GM21528 (cell line): ENCODE measurements at regions not wholly inside any gene's neighbourhood (a gene's known extent, or its start where the extent isn't known, plus 50 kb on each side); places are given as distances from the start of the nearest gene placed in this dataset.
"Not testable (repeated sequence)": the region's sequence is repeated elsewhere in the genome, so short reads cannot be mapped to it uniquely, and the experiment has no call there.

Experiments
- ATAC-seq: cut with Tn5 transposase; IDR thresholded peaks from one replicate; pipeline ENCODE4 v1.9.1; 2021; ENCODE audit warnings: mild to moderate bottlenecking, moderate library complexity; ENCODE audit not compliant: unreplicated experiment, low FRiP score

- ATAC-seq = no peak
Observed at GRCh38 chr4:13980317-13981310, 353.1 kb upstream of the BOD1L1 start.

GRCh38 chr4:13981499-13981898 lies 354.0 kb upstream of the BOD1L1 start:
- ATAC-seq = no peak

GRCh38 chr4:13982010-13982409 lies 354.5 kb upstream of the BOD1L1 start:
- no peak for ATAC-seq

GRCh38 chr4:13983189-13983790 lies 355.8 kb upstream of the BOD1L1 start:
- ATAC-seq = no peak

- no peak for ATAC-seq
Observed at GRCh38 chr4:13984991-13985800, 357.7 kb upstream of the BOD1L1 start.

GRCh38 chr4:13985837-13986236 lies 358.3 kb upstream of the BOD1L1 start:
- no peak for ATAC-seq

GRCh38 chr4:13986548-13986947 lies 359.0 kb upstream of the BOD1L1 start:
- no peak for ATAC-seq

GRCh38 chr4:13988353-13989305 lies 361.1 kb upstream of the BOD1L1 start:
- ATAC-seq = no peak

GRCh38 chr4:13989501-13989900 lies 362.0 kb upstream of the BOD1L1 start:
- no peak for ATAC-seq

- no peak for ATAC-seq
Observed at GRCh38 chr4:13990596-13991589, 363.4 kb upstream of the BOD1L1 start.

- no peak for ATAC-seq
Observed at GRCh38 chr4:13992041-13992440, 364.5 kb upstream of the BOD1L1 start.

- no peak for ATAC-seq
Observed at GRCh38 chr4:13992975-13993520, 365.5 kb upstream of the BOD1L1 start.

GRCh38 chr4:13994016-13994415 lies 366.5 kb upstream of the BOD1L1 start:
- ATAC-seq = no peak

- no peak for ATAC-seq
Observed at GRCh38 chr4:13998850-13999445, 371.4 kb upstream of the BOD1L1 start.

- no peak for ATAC-seq
Observed at GRCh38 chr4:14000091-14000814, 372.7 kb upstream of the BOD1L1 start.

GRCh38 chr4:14002331-14002730 lies 374.8 kb upstream of the BOD1L1 start:
- not testable (repeated sequence) for ATAC-seq

GRCh38 chr4:14008494-14008893 lies 381.0 kb upstream of the BOD1L1 start:
- ATAC-seq = no peak
